ENCODE measurements at regions not wholly inside any gene's neighbourhood (a gene's known extent, or its start where the extent isn't known, plus 50 kb on each side); places are given as distances from the start of the nearest gene placed in this dataset.

GRCh38 chr11:127890030-127890615, 697.2 kb downstream of the ETS1 start:
- DNase-seq (ENCODE audit: low spot score) = no peak
- no peak for TF ChIP-seq CTCF (IDR thresholded peaks at IDR 0.05; ENCODE audit: extremely low read depth, missing control alignments)

GRCh38 chr11:127888386-127888785, 699.0 kb downstream of the ETS1 start:
- DNase-seq (ENCODE audit: low spot score) = no peak
- no peak for TF ChIP-seq CTCF (IDR thresholded peaks at IDR 0.05; ENCODE audit: extremely low read depth, missing control alignments)

- DNase-seq (ENCODE audit: low spot score) = no peak
- no peak for TF ChIP-seq CTCF (IDR thresholded peaks at IDR 0.05; ENCODE audit: extremely low read depth, missing control alignments)
Observed at GRCh38 chr11:127875131-127875530, 712.2 kb downstream of the ETS1 start.

DNA sequence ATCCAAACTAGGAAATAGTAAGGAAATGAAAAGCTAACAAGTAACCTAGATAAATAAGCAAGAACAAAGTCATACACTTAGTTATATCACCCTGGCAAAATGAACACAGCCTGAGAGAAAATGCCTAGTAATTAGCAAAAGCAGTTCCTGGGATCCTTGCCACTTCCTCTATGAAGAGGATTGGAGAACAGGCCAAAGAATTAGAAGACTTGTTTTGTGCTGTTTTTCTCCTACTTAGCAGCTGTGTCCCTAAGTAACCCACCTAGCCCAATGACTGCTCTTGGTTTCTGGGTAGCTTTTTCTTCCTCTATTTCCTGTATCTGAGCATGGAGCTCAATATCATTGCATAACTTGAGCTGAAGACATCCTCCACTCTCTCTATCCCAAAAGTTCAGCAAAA, 713.9 kb downstream of the ETS1 start:
- no peak for DNase-seq (ENCODE audit: low spot score)

GRCh38 chr11:127866109-127866508, 721.2 kb downstream of the ETS1 start:
- no peak for TF ChIP-seq CTCF (IDR thresholded peaks at IDR 0.05; ENCODE audit: extremely low read depth, missing control alignments)
- DNase-seq (ENCODE audit: low spot score) = no peak

More for the DNA sequence above, 713.9 kb downstream of the ETS1 start:
- TF ChIP-seq CTCF (IDR thresholded peaks at IDR 0.05; ENCODE audit: extremely low read depth, missing control alignments) = no peak

DNA sequence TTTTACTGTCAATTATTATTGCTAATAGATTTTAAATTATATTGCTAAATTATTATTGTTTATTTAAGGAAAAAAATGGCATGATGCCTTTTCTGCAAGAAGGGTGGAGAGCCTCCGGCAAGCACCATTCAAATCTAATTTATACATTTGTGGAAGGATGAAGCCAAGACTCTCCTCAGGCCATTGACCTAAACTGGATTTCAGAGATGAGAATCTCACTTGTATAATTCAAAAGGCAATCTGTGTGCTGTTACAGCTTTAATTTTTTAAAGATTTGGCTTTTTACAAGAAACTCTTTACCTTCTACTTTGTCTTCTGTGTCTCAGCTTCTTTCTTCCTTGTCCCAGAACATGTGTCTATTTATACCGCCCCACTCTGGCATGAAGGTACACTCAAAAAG, 722.5 kb downstream of the ETS1 start:
- no peak for DNase-seq (ENCODE audit: low spot score)
- TF ChIP-seq CTCF (IDR thresholded peaks at IDR 0.05; ENCODE audit: extremely low read depth, missing control alignments) = no peak

DNA sequence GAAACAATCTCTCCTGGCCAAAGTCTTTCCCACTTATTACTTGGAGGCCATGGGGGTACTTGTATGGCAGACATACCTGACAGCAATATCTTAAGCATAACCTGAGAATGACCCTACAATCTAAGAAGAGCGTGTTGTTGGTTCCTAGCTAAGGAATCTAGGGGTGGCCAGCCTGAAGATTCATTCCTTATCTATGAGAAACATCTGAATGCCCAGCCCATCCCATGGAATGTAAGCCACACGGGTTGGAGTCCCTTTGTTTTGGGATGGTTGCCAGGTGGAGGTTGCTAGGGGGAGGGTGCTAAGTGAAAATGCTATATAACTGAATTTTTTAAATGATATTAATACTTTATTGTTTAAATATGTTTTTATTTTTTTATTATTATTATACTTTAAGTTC, 725.0 kb downstream of the ETS1 start:
- no peak for DNase-seq (ENCODE audit: low spot score)
- no peak for TF ChIP-seq CTCF (IDR thresholded peaks at IDR 0.05; ENCODE audit: extremely low read depth, missing control alignments)

Measured in GM20000 (cell line).